Esophagus (tissue), 2 donors: ENCODE measurements at regions not wholly inside any gene's neighbourhood (a gene's known extent, or its start where the extent isn't known, plus 50 kb on each side); places are given as distances from the start of the nearest gene placed in this dataset.

Experiments used
- H3K27ac ChIP-seq, 2 donors: one replicate each; pipeline ENCODE4 v1.5.1; 2013; ENCODE audit warnings: low read depth in 2 of 2, mild to moderate bottlenecking in 2 of 2, inconsistent platforms in 1 of 2, low read length in 1 of 2, moderate library complexity in 1 of 2
- H3K27me3 ChIP-seq, 2 donors: one replicate each; pipeline ENCODE4 v1.6.1; 2013; ENCODE audit warnings: low read length in 2 of 2, control low read depth in 1 of 2, mild to moderate bottlenecking in 1 of 2; ENCODE audit not compliant: insufficient read depth in 2 of 2, control insufficient read depth in 1 of 2
- H3K36me3 ChIP-seq, 2 donors: one replicate each; pipeline ENCODE4 v1.6.1; 2013; ENCODE audit warnings: low read length in 1 of 2; ENCODE audit not compliant: control insufficient read depth in 2 of 2, insufficient read depth in 2 of 2
- H3K4me1 ChIP-seq, 2 donors: one replicate each; pipeline ENCODE4 v1.6.1; 2013; ENCODE audit warnings: low read length in 1 of 2; ENCODE audit not compliant: control insufficient read depth in 2 of 2, insufficient read depth in 2 of 2
- H3K4me3 ChIP-seq, 2 donors: one replicate each; pipeline ENCODE4 v1.5.1; 2013; ENCODE audit warnings: low read length in 2 of 2, mild to moderate bottlenecking in 2 of 2, low read depth in 1 of 2, moderate library complexity in 1 of 2
- H3K9me3 ChIP-seq, 2 donors: one replicate each; pipeline ENCODE4 v1.6.1; 2013; ENCODE audit warnings: mild to moderate bottlenecking in 2 of 2, low read depth in 1 of 2, low read length in 1 of 2, moderate library complexity in 1 of 2; ENCODE audit not compliant: control insufficient read depth in 2 of 2, insufficient read depth in 1 of 2
- WGBS, 2 donors: extraction: QIAGEN DNeasy Blood & Tissue Kit; methylation state at CpG; one replicate each; pipeline ENCODE4 v1.1.7; 2013; 5-methylcytosine and 5-hydroxymethylcytosine counted together
- donor health status: healthy with polysubstance abuse.
- donor health status: Bipolar disorder and iron deficiency.

GRCh38 chr22:48581205-48581766 lies 1246.4 kb downstream of the BRD1 start:
- peaks cover 0 to 2% of the 10 kb centered on the region in 2 donors for H3K4me1 ChIP-seq
- no peaks in the 10 kb centered on the region for H3K36me3 ChIP-seq
- H3K27me3 ChIP-seq = peaks cover 4 to 6% of the 10 kb centered on the region in 2 donors
- H3K9me3 ChIP-seq = peaks cover 0 to 7% of the 10 kb centered on the region in 2 donors
- 77 to 79% methylated on average over 23 of the region's 23 CpGs for WGBS, 2 donors
- H3K27ac ChIP-seq = no peak overlapping the region
- no peak overlapping the region for H3K4me3 ChIP-seq

- H3K4me3 ChIP-seq = no peak overlapping the region
- peaks cover 0 to 7% of the 10 kb centered on the region in 2 donors for H3K9me3 ChIP-seq
- H3K27me3 ChIP-seq = peaks cover 5 to 6% of the 10 kb centered on the region in 2 donors
- 71 to 72% methylated on average over 13 of the region's 13 CpGs for WGBS, 2 donors
- no peaks in the 10 kb centered on the region for H3K36me3 ChIP-seq
- H3K27ac ChIP-seq = no peak overlapping the region
- H3K4me1 ChIP-seq = no peaks in the 10 kb centered on the region
Measured at GRCh38 chr22:48580481-48580970, 1247.1 kb downstream of the BRD1 start.

GRCh38 chr22:48579928-48580309 lies 1247.8 kb downstream of the BRD1 start:
- H3K4me1 ChIP-seq = no peaks in the 10 kb centered on the region
- H3K9me3 ChIP-seq = peaks cover 0 to 6% of the 10 kb centered on the region in 2 donors
- H3K27ac ChIP-seq = no peak overlapping the region
- WGBS, 2 donors = 53 to 65% methylated on average over 22 of the region's 22 CpGs
- H3K27me3 ChIP-seq = peaks cover 6 to 10% of the 10 kb centered on the region in 2 donors
- no peaks in the 10 kb centered on the region for H3K36me3 ChIP-seq
- no peak overlapping the region for H3K4me3 ChIP-seq

- Histone ChIP-seq H3K9me3 (no peaks in the 10 kb centered on the region), H3K4me3 (no peak overlapping the region), H3K27ac (no peak overlapping the region), H3K27me3 (peaks cover 11 to 12% of the 10 kb centered on the region in 2 donors), H3K36me3 (no peaks in the 10 kb centered on the region), H3K4me1 (no peaks in the 10 kb centered on the region)
- 43 to 51% methylated on average over 30 of the region's 30 CpGs for WGBS, 2 donors
Measured at GRCh38 chr22:48579043-48579927, 1248.4 kb downstream of the BRD1 start.

GRCh38 chr22:48578138-48579042 lies 1249.3 kb downstream of the BRD1 start:
- Histone ChIP-seq H3K36me3 (no peaks in the 10 kb centered on the region), H3K4me3 (no peak overlapping the region), H3K4me1 (no peaks in the 10 kb centered on the region), H3K27ac (no peak overlapping the region), H3K9me3 (no peaks in the 10 kb centered on the region), H3K27me3 (peaks cover 11 to 12% of the 10 kb centered on the region in 2 donors)
- WGBS, 2 donors = 81 to 88% methylated on average over 24 of the region's 24 CpGs

- H3K4me3 ChIP-seq = no peak overlapping the region
- peaks cover 11 to 12% of the 10 kb centered on the region in 2 donors for H3K27me3 ChIP-seq
- no peaks in the 10 kb centered on the region for H3K36me3 ChIP-seq
- H3K9me3 ChIP-seq = no peaks in the 10 kb centered on the region
- no peaks in the 10 kb centered on the region for H3K4me1 ChIP-seq
- 79 to 90% methylated on average over 8 of the region's 8 CpGs for WGBS, 2 donors
- H3K27ac ChIP-seq = no peak overlapping the region
Measured at GRCh38 chr22:48577691-48578090, 1250.0 kb downstream of the BRD1 start.

GRCh38 chr22:48577014-48577690 lies 1250.5 kb downstream of the BRD1 start:
- Histone ChIP-seq H3K9me3 (no peaks in the 10 kb centered on the region), H3K4me3 (no peak overlapping the region), H3K4me1 (no peaks in the 10 kb centered on the region), H3K36me3 (no peaks in the 10 kb centered on the region), H3K27me3 (peaks cover 11 to 12% of the 10 kb centered on the region in 2 donors), H3K27ac (no peak overlapping the region)
- 47 to 51% methylated on average over 28 to 29 of the region's 29 CpGs for WGBS, 2 donors

- 2% methylated on average over 54 to 103 of the region's 103 CpGs for WGBS, 2 donors
- H3K4me3 ChIP-seq = no peak overlapping the region
- no peaks in the 10 kb centered on the region for H3K9me3 ChIP-seq
- H3K36me3 ChIP-seq = no peaks in the 10 kb centered on the region
- H3K27me3 ChIP-seq = peaks cover 11 to 12% of the 10 kb centered on the region in 2 donors
- no peaks in the 10 kb centered on the region for H3K4me1 ChIP-seq
- no peak overlapping the region for H3K27ac ChIP-seq
Measured at GRCh38 chr22:48576333-48577013, 1251.2 kb downstream of the BRD1 start.
